Coronary artery (tissue), 2 donors: ENCODE measurements at regions not wholly inside any gene's neighbourhood (a gene's known extent, or its start where the extent isn't known, plus 50 kb on each side); places are given as distances from the start of the nearest gene placed in this dataset.

Experiments
- DNase-seq: peaks from one replicate; pipeline ENCODE4 v3.0.0-alpha.2; 2017; ENCODE audit warnings: low spot score
- H3K27ac ChIP-seq, 2 donors: fragments of 200-600 bp; sonication (generic); one replicate each; pipeline ENCODE4 v1.5.1; 2016 to 2019
- H3K4me3 ChIP-seq: fragments of 200-600 bp; sonication (generic); 2 replicates; pipeline ENCODE4 v1.5.1; 2016; ENCODE audit warnings: mild to moderate bottlenecking, moderate library complexity
- CTCF ChIP-seq: fragments of 200-600 bp; sonication (generic); IDR thresholded peaks from one replicate; pipeline ENCODE4 v1.5.1; 2019; ENCODE audit warnings: antibody characterized with exemption

GRCh38 chr2:104468846-104469245, 385.1 kb upstream of the POU3F3 start:
- DNase-seq: no peak
- no peak for TF ChIP-seq CTCF
- no peak overlapping the region for H3K4me3 ChIP-seq
- no peak overlapping the region for H3K27ac ChIP-seq

DNA sequence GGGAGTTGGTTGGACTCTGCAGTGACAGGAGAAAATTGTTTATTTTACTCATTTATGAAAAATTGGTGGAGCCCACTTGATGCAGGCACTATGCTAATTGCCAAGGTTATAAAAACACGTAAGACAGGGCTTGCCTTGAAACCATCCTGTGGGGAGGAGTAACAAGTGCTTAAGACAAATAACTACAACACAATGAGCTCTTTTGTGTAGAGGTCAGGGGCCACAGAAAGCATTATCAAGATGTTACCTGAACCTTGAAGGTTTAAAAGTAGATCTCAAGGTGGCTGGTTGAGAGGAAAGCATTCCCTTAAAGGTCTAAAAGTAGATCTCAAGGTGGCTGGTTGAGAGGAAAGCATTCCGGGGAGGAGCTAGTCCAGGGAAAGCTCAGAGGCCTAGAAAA, 381.8 kb upstream of the POU3F3 start:
- Histone ChIP-seq H3K4me3 (no peak overlapping the region), H3K27ac (no peak overlapping the region)
- no peak for DNase-seq
- TF ChIP-seq CTCF: no peak

GRCh38 chr2:104473546-104473945, 380.4 kb upstream of the POU3F3 start:
- no peak for DNase-seq
- H3K4me3 ChIP-seq: no peak overlapping the region
- TF ChIP-seq CTCF: no peak
- no peak overlapping the region for H3K27ac ChIP-seq

GRCh38 chr2:104474716-104475115, 379.2 kb upstream of the POU3F3 start:
- no peak for DNase-seq
- Histone ChIP-seq H3K4me3 (no peak overlapping the region), H3K27ac (no peak overlapping the region)
- no peak for TF ChIP-seq CTCF

DNA sequence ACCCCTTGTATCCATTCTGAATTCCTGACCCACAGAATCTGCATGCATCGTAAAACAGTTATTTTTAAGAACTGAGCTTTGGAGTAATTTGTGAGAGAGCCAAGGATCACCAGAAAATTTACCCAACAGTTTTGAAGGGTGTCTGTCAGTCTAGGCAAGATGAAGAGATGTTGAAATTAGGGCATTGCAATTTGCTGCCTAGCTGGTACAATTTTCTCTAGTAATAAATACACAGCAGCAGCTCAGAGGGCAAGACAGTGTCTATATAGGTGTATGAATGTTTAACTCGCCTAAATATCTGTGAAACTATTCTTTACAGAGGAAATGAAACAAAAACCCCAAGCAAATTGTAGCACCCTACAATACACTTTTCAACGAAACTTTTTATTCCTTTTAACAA, 377.8 kb upstream of the POU3F3 start:
- H3K27ac ChIP-seq: no peak overlapping the region
- no peak overlapping the region for H3K4me3 ChIP-seq
- no peak for TF ChIP-seq CTCF
- no peak for DNase-seq

DNA sequence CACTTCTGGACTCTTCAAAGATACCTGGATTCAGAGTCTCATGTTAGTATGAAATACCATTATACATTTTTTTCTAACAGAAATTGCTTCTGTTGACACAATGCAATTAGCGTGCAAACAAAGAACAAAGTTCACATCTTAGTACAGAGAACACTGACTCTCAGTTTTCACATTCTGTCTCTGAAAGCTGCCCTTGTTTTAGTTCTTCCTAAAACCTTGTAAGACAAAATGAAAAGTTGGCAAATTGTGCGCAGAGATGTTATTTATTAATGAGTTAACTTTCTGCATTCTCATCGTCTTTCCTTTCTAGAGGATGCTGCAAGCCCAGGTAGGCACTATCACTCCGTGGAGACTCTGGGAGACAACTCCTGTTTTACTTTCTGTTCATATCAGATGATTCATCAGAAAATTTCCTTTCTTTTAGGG, 377.3 kb upstream of the POU3F3 start:
- no peak for TF ChIP-seq CTCF
- Histone ChIP-seq H3K27ac (no peak overlapping the region), H3K4me3 (no peak overlapping the region)
- DNase-seq: no peak

GRCh38 chr2:104481341-104481740, 372.6 kb upstream of the POU3F3 start:
- TF ChIP-seq CTCF: no peak
- Histone ChIP-seq H3K27ac (no peak overlapping the region), H3K4me3 (no peak overlapping the region)
- DNase-seq: no peak
